ENCODE measurements at regions not wholly inside any gene's neighbourhood (a gene's known extent, or its start where the extent isn't known, plus 50 kb on each side); places are given as distances from the start of the nearest gene placed in this dataset.

DNA sequence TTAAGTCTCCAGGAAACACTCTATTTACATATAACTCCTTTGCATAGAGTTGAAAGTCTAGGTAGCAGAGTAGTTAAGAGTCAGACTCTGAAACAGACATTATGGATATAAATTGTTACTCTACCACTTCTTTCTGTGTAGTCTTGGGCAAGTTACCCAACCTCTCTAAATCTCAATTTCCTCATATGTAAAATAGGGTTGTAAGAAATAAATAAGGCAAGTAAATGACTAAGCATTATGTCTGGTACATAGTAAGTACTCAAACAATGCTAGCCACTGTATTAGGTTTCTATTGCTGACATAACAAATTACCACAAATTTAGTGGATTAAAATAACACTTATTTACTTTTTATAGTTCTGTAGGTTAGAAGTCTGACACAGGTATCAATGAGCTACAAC lies 394.1 kb downstream of the PRDM5 start:
- TF ChIP-seq, protein P1, sequence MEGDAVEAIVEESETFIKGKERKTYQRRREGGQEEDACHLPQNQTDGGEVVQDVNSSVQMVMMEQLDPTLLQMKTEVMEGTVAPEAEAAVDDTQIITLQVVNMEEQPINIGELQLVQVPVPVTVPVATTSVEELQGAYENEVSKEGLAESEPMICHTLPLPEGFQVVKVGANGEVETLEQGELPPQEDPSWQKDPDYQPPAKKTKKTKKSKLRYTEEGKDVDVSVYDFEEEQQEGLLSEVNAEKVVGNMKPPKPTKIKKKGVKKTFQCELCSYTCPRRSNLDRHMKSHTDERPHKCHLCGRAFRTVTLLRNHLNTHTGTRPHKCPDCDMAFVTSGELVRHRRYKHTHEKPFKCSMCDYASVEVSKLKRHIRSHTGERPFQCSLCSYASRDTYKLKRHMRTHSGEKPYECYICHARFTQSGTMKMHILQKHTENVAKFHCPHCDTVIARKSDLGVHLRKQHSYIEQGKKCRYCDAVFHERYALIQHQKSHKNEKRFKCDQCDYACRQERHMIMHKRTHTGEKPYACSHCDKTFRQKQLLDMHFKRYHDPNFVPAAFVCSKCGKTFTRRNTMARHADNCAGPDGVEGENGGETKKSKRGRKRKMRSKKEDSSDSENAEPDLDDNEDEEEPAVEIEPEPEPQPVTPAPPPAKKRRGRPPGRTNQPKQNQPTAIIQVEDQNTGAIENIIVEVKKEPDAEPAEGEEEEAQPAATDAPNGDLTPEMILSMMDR (IDR thresholded peaks at IDR 0.05; ENCODE audit: insufficient read depth, low read length, poor library complexity, severe bottlenecking) = no peak
- no peak for TF ChIP-seq EZH2phosphoT487 (conservative IDR thresholded peaks at IDR 0.05; ENCODE audit: low read length)
